ENCODE measurements at regions not wholly inside any gene's neighbourhood (a gene's known extent, or its start where the extent isn't known, plus 50 kb on each side); places are given as distances from the start of the nearest gene placed in this dataset.

- TF ChIP-seq CTCF (IDR thresholded peaks at IDR 0.05) = no peak
- no peak for TF ChIP-seq POLR2A (IDR thresholded peaks at IDR 0.05)
These were observed 190.4 kb downstream of the USP22 start for GRCh38 chr17:20852239-20852989.
